ENCODE measurements at regions not wholly inside any gene's neighbourhood (a gene's known extent, or its start where the extent isn't known, plus 50 kb on each side); places are given as distances from the start of the nearest gene placed in this dataset.

- peak; percentile 51 for DNase-seq
Measured at GRCh38 chr4:181647396-181648147, 595.6 kb upstream of the TENM3 start.

- DNase-seq, result no peak
Measured at GRCh38 chr4:181650033-181650825, 593.0 kb upstream of the TENM3 start.

GRCh38 chr4:181656748-181657147 is 586.5 kb upstream of the TENM3 start:
- DNase-seq, result no peak

GRCh38 chr4:181659202-181659601 is 584.0 kb upstream of the TENM3 start:
- DNase-seq, result no peak

GRCh38 chr4:181659876-181660275 is 583.3 kb upstream of the TENM3 start:
- DNase-seq, result no peak

- no peak for DNase-seq
Measured at GRCh38 chr4:181661090-181661489, 582.1 kb upstream of the TENM3 start.

GRCh38 chr4:181661923-181662322 is 581.3 kb upstream of the TENM3 start:
- no peak for DNase-seq

GRCh38 chr4:181662383-181662782 is 580.8 kb upstream of the TENM3 start:
- peak; percentile 25 for DNase-seq

GRCh38 chr4:181670506-181670905 is 572.7 kb upstream of the TENM3 start:
- no peak for DNase-seq

- DNase-seq, result no peak
Measured at GRCh38 chr4:181671672-181672071, 571.5 kb upstream of the TENM3 start.

- DNase-seq, result no peak
Measured at GRCh38 chr4:181672751-181673150, 570.5 kb upstream of the TENM3 start.

GRCh38 chr4:181674315-181674875 is 568.8 kb upstream of the TENM3 start:
- no peak for DNase-seq

GRCh38 chr4:181676546-181676945 is 566.7 kb upstream of the TENM3 start:
- DNase-seq, result no peak

GRCh38 chr4:181677201-181677600 is 566.0 kb upstream of the TENM3 start:
- DNase-seq, result no peak

GRCh38 chr4:181677621-181678020 is 565.6 kb upstream of the TENM3 start:
- no peak for DNase-seq

- no peak for DNase-seq
Measured at GRCh38 chr4:181679754-181680153, 563.4 kb upstream of the TENM3 start.

GRCh38 chr4:181682367-181683047 is 560.7 kb upstream of the TENM3 start:
- no peak for DNase-seq

- DNase-seq, result no peak
Measured at GRCh38 chr4:181684310-181684709, 558.9 kb upstream of the TENM3 start.

GRCh38 chr4:181685461-181685860 is 557.7 kb upstream of the TENM3 start:
- no peak for DNase-seq

- no peak for DNase-seq
Measured at GRCh38 chr4:181685911-181686310, 557.3 kb upstream of the TENM3 start.

- no peak for DNase-seq
Measured at GRCh38 chr4:181687116-181687515, 556.1 kb upstream of the TENM3 start.

- DNase-seq, result no peak
Measured at GRCh38 chr4:181688432-181688831, 554.8 kb upstream of the TENM3 start.

- no peak for DNase-seq
Measured at GRCh38 chr4:181688872-181689271, 554.3 kb upstream of the TENM3 start.
